DOHH2 (cell line): ENCODE measurements at regions not wholly inside any gene's neighbourhood (a gene's known extent, or its start where the extent isn't known, plus 50 kb on each side); places are given as distances from the start of the nearest gene placed in this dataset.

Source experiments
- H3F3A ChIP-seq: fragments of 200-600 bp; sonication (generic), shearing (Covaris generic); 2 replicates; pipeline ENCODE4 v1.6.0; 2016; ENCODE audit warnings: antibody characterized with exemption, mild to moderate bottlenecking; ENCODE audit not compliant: control insufficient read depth, insufficient read depth
- H3K27ac ChIP-seq: fragments of 200-600 bp; sonication (generic); 2 replicates; pipeline ENCODE4 v1.5.1; 2014; ENCODE audit warnings: low read depth, mild to moderate bottlenecking, low read length, moderate library complexity
- H3K27me3 ChIP-seq: fragments of 200-600 bp; sonication (generic); 2 replicates; pipeline ENCODE4 v1.6.1; 2014; ENCODE audit warnings: mild to moderate bottlenecking, low read length, mixed read lengths; ENCODE audit not compliant: control insufficient read depth
- H3K36me3 ChIP-seq: fragments of 200-600 bp; sonication (generic); 2 replicates; pipeline ENCODE4 v1.6.1; 2014; ENCODE audit warnings: mild to moderate bottlenecking, low read length, moderate library complexity, mixed read lengths; ENCODE audit not compliant: control insufficient read depth
- H3K4me1 ChIP-seq: fragments of 200-600 bp; sonication (generic); 2 replicates; pipeline ENCODE4 v1.6.1; 2014; ENCODE audit warnings: mild to moderate bottlenecking, low read length, mixed read lengths; ENCODE audit not compliant: control insufficient read depth
- H3K4me2 ChIP-seq: fragments of 200-600 bp; sonication (generic); 2 replicates; pipeline ENCODE4 v1.6.0; 2014; ENCODE audit warnings: mild to moderate bottlenecking, low read length, moderate library complexity
- H3K4me3 ChIP-seq: fragments of 200-600 bp; sonication (generic); 2 replicates; pipeline ENCODE4 v1.5.1; 2014; ENCODE audit warnings: mild to moderate bottlenecking, low read length, mixed read lengths
- H3K79me2 ChIP-seq: fragments of 200-600 bp; sonication (generic); 2 replicates; pipeline ENCODE4 v1.6.1; 2014; ENCODE audit warnings: mild to moderate bottlenecking, low read length, mixed read lengths; ENCODE audit not compliant: control insufficient read depth
- H3K9me2 ChIP-seq: fragments of 200-600 bp; sonication (generic); replicated peaks from 2 replicates; pipeline ENCODE4 v1.6.1; 2014; ENCODE audit warnings: mild to moderate bottlenecking, low read length, mixed read lengths; ENCODE audit not compliant: control insufficient read depth
- H3K9me3 ChIP-seq: fragments of 200-600 bp; sonication (generic); 2 replicates; pipeline ENCODE4 v1.6.1; 2014; ENCODE audit warnings: antibody characterized with exemption, low read length, mixed read lengths; ENCODE audit not compliant: control insufficient read depth, insufficient read depth
- H4K20me1 ChIP-seq: fragments of 200-600 bp; sonication (generic); 2 replicates; pipeline ENCODE4 v1.6.0; 2014; ENCODE audit warnings: low read depth, mild to moderate bottlenecking, antibody characterized with exemption, low read length, moderate library complexity; ENCODE audit not compliant: control insufficient read depth, insufficient read depth
- EZH2phosphoT487 ChIP-seq: fragments of 200-600 bp; sonication (generic); IDR thresholded peaks from 2 replicates; pipeline ENCODE4 v1.6.1; 2017; ENCODE audit warnings: borderline replicate concordance, mild to moderate bottlenecking, antibody characterized with exemption, low read length, moderate library complexity, mixed read lengths
- TF ChIP-seq, protein P1 (sequence below): fragments of 200-600 bp; sonication (generic); IDR thresholded peaks from one replicate; pipeline ENCODE4 v1.5.1; 2014; ENCODE audit warnings: antibody characterized with exemption, mild to moderate bottlenecking, low read depth, low read length; ENCODE audit not compliant: poor library complexity, severe bottlenecking

DNA sequence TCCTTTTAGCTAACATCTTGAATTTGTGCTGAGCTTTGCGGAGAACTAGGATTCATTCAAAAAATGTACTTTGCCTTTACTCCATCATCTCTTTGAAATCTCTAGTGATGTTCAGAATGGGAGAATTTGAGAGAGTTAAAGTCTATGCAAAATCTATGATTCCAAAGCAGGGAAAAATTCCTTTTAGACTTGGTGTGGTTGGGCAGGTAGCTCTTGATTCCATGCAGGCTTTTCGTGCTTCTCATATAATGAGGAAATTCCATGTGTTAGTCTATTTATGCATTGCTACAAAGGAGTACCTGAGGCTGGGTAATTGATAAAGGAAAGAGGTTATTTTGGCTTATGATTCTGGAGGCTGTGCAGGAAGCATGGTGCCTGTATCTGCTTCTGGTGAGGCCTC, 258.9 kb upstream of the EPHA4 start:
- H4K20me1 ChIP-seq = no peaks in the 10 kb centered on the region
- H3K27me3 ChIP-seq = no peaks in the 10 kb centered on the region
- H3K79me2 ChIP-seq = no peaks in the 10 kb centered on the region
- no peaks in the 10 kb centered on the region for H3K9me2 ChIP-seq
- no peaks in the 10 kb centered on the region for H3K36me3 ChIP-seq
- no peaks in the 10 kb centered on the region for H3F3A ChIP-seq
- H3K4me2 ChIP-seq = no peak overlapping the region
- TF ChIP-seq, protein P1, sequence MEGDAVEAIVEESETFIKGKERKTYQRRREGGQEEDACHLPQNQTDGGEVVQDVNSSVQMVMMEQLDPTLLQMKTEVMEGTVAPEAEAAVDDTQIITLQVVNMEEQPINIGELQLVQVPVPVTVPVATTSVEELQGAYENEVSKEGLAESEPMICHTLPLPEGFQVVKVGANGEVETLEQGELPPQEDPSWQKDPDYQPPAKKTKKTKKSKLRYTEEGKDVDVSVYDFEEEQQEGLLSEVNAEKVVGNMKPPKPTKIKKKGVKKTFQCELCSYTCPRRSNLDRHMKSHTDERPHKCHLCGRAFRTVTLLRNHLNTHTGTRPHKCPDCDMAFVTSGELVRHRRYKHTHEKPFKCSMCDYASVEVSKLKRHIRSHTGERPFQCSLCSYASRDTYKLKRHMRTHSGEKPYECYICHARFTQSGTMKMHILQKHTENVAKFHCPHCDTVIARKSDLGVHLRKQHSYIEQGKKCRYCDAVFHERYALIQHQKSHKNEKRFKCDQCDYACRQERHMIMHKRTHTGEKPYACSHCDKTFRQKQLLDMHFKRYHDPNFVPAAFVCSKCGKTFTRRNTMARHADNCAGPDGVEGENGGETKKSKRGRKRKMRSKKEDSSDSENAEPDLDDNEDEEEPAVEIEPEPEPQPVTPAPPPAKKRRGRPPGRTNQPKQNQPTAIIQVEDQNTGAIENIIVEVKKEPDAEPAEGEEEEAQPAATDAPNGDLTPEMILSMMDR = no peak
- no peak for TF ChIP-seq EZH2phosphoT487
- H3K27ac ChIP-seq = no peak overlapping the region
- H3K9me3 ChIP-seq = no peaks in the 10 kb centered on the region
- H3K4me1 ChIP-seq = no peaks in the 10 kb centered on the region
- no peak overlapping the region for H3K4me3 ChIP-seq

DNA sequence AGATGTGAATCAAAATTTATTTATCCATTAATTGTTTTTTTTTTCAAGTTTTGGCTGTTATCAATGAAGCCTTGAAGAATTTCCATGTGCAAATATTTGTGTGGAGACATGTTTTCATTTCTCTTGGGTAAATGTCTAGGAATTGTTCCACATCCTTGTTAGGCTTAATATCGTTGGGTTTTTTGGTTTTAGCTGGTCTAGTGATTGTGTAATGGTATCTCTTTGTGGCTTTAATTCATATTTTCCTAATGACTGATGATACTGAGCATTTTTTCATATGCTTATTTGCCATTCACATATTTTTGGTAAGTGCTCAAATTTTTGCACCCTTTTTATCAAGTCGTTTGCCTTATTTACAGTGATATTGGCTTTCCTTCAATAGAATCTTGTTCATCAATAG, 250.3 kb upstream of the EPHA4 start:
- H4K20me1 ChIP-seq = no peaks in the 10 kb centered on the region
- H3K27ac ChIP-seq = no peak overlapping the region
- H3K9me3 ChIP-seq = no peaks in the 10 kb centered on the region
- no peaks in the 10 kb centered on the region for H3K27me3 ChIP-seq
- no peaks in the 10 kb centered on the region for H3K79me2 ChIP-seq
- H3K9me2 ChIP-seq = no peaks in the 10 kb centered on the region
- no peak overlapping the region for H3K4me3 ChIP-seq
- no peaks in the 10 kb centered on the region for H3K4me1 ChIP-seq
- TF ChIP-seq EZH2phosphoT487 = no peak
- TF ChIP-seq, protein P1 = no peak
- H3K36me3 ChIP-seq = no peaks in the 10 kb centered on the region
- H3F3A ChIP-seq = no peaks in the 10 kb centered on the region
- no peak overlapping the region for H3K4me2 ChIP-seq

DNA sequence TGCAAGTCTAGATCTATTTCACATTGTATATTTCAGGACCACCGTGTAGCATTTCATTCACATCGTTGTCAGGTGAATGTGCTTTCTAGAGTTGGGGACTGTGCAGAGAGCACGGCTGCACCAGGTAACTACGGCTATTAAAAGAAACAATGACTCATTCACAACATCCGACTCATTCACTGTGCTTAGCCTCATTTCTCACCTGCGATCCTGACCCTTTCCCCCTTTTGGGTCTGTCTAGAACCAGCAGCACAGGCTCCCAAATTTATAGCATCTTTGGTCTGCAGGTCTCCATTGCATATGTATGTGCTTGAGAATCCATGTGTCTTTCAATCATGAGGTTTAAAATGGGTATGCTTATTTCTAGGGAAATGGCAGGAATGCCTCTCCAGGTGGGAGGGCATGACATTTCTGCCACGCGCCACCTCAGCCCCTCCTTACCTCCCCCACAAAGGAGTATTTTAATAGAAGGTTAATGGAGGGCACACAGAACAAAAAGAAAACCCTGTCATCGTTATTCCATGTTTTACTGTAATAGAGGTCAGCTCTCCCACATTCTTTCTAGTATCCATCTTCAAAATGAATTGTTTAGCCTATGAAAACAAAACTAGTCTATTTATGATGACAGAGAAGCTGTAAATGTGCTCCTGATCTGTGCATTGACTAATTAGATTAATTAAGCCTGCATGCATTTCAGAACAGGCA, 246.7 kb upstream of the EPHA4 start:
- H3K79me2 ChIP-seq = no peaks in the 10 kb centered on the region
- H3K4me1 ChIP-seq = no peaks in the 10 kb centered on the region
- TF ChIP-seq EZH2phosphoT487 = no peak
- TF ChIP-seq, protein P1 = no peak
- no peaks in the 10 kb centered on the region for H3K9me3 ChIP-seq
- no peaks in the 10 kb centered on the region for H3F3A ChIP-seq
- H3K27ac ChIP-seq = no peak overlapping the region
- no peaks in the 10 kb centered on the region for H3K9me2 ChIP-seq
- no peak overlapping the region for H3K4me3 ChIP-seq
- no peak overlapping the region for H3K4me2 ChIP-seq
- no peaks in the 10 kb centered on the region for H3K36me3 ChIP-seq
- no peaks in the 10 kb centered on the region for H4K20me1 ChIP-seq
- H3K27me3 ChIP-seq = no peaks in the 10 kb centered on the region

DNA sequence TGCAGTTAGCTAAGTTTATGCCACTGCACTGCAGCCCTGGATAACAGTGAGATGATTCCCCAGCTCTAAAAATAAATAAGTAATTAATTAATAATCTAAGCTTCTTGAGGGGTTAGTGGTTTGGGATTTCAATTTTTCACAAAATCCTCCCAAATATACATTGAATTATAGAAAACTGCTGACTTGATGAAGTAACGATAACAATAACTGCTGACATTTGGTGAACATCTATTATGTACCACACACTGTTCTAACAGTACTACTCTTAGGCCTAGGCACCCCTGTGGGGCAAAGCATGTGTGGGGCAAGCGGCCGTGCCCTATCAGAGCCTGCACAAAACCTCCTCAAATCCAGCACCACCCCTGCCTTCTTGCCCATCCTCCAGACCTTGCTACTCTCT, 245.8 kb upstream of the EPHA4 start:
- no peaks in the 10 kb centered on the region for H3K27me3 ChIP-seq
- H4K20me1 ChIP-seq = no peaks in the 10 kb centered on the region
- no peaks in the 10 kb centered on the region for H3K9me3 ChIP-seq
- no peaks in the 10 kb centered on the region for H3K4me1 ChIP-seq
- no peaks in the 10 kb centered on the region for H3K79me2 ChIP-seq
- H3K4me2 ChIP-seq = no peak overlapping the region
- TF ChIP-seq, protein P1 = no peak
- TF ChIP-seq EZH2phosphoT487 = no peak
- H3F3A ChIP-seq = no peaks in the 10 kb centered on the region
- no peak overlapping the region for H3K4me3 ChIP-seq
- H3K27ac ChIP-seq = no peak overlapping the region
- no peaks in the 10 kb centered on the region for H3K36me3 ChIP-seq
- H3K9me2 ChIP-seq = no peaks in the 10 kb centered on the region
